ENCODE measurements at regions not wholly inside any gene's neighbourhood (a gene's known extent, or its start where the extent isn't known, plus 50 kb on each side); places are given as distances from the start of the nearest gene placed in this dataset.

DNA sequence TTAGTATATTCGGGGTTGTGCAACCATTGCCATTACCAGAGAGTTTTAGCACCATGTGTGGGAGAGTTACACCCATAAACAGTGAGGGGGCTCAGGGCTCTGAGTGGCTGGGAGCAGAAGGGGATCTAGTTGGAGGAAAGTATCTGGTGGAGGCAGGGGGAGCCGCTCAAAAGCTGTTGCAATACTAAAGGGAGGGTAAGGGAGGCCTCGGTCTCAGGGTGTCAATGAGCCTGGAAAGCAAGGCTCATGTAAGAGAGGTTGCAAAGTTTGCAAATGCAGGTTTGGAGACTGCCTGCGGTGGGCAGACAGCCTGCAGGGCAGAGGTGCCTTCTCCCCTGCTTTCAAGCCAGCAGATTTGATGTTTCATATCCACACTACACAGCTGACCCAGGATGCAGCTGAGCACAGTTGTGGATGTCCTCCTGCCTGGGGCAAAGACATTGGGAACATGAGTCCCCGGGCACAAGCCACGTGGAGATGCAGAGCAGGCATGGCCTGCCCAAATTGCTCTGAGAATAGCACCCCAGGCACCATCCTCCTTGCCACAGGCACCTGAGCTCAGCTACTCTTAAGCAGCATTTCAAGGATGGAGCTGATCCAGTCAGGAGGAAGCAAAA is 181.4 kb downstream of the TLE3 start:
- H3K27ac ChIP-seq (ENCODE audit: low read depth, low read length) = no peak overlapping the region
- H3K4me1 ChIP-seq (ENCODE audit: control insufficient read depth, low read length) = peaks cover 95% of the 10 kb centered on the region
- no peaks in the 10 kb centered on the region for H3K27me3 ChIP-seq (ENCODE audit: control insufficient read depth, low read length)
- H3K4me3 ChIP-seq (ENCODE audit: low read length) = no peak overlapping the region
- no peak for TF ChIP-seq EZH2phosphoT487 (IDR thresholded peaks at IDR 0.05; ENCODE audit: borderline replicate concordance, low read length)
- TF ChIP-seq, protein P1, sequence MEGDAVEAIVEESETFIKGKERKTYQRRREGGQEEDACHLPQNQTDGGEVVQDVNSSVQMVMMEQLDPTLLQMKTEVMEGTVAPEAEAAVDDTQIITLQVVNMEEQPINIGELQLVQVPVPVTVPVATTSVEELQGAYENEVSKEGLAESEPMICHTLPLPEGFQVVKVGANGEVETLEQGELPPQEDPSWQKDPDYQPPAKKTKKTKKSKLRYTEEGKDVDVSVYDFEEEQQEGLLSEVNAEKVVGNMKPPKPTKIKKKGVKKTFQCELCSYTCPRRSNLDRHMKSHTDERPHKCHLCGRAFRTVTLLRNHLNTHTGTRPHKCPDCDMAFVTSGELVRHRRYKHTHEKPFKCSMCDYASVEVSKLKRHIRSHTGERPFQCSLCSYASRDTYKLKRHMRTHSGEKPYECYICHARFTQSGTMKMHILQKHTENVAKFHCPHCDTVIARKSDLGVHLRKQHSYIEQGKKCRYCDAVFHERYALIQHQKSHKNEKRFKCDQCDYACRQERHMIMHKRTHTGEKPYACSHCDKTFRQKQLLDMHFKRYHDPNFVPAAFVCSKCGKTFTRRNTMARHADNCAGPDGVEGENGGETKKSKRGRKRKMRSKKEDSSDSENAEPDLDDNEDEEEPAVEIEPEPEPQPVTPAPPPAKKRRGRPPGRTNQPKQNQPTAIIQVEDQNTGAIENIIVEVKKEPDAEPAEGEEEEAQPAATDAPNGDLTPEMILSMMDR (IDR thresholded peaks at IDR 0.05; ENCODE audit: low read depth, low read length, poor library complexity, severe bottlenecking) = no peak
- H3K79me2 ChIP-seq (ENCODE audit: control insufficient read depth, low read length) = no peaks in the 10 kb centered on the region
- H3K36me3 ChIP-seq (ENCODE audit: control insufficient read depth, low read length) = no peaks in the 10 kb centered on the region
- no peaks in the 10 kb centered on the region for H4K20me1 ChIP-seq (ENCODE audit: control insufficient read depth, insufficient read depth, low read depth, low read length)
- H3F3A ChIP-seq (ENCODE audit: control insufficient read depth, insufficient read depth) = peaks cover 8% of the 10 kb centered on the region
- H3K4me2 ChIP-seq (ENCODE audit: low read length) = no peak overlapping the region
- no peaks in the 10 kb centered on the region for H3K9me2 ChIP-seq (replicated peaks; ENCODE audit: control insufficient read depth, low read length)
- no peaks in the 10 kb centered on the region for H3K9me3 ChIP-seq (ENCODE audit: control insufficient read depth, insufficient read depth, low read length)

DNA sequence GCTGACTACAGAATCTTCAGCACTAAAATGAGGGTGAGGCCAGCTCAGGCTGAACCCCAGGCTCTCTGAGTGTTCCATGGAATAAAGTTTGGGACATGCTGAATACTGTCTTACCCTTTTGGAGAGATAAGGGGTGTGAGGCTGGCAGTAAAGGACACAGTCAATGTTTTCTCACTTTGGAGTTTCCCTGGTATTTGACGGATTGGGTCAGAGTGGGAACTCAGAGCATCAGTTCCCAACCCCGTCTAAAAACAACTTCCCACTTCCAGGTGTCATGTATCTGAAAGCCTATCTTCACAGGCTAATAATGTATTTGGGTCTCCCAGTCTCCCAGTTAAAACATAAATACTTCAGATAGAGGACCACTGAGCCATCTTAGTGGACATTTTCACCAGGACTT is 180.7 kb downstream of the TLE3 start:
- Histone ChIP-seq H3K9me2 (replicated peaks; ENCODE audit: control insufficient read depth, low read length) (no peaks in the 10 kb centered on the region), H3K27me3 (ENCODE audit: control insufficient read depth, low read length) (no peaks in the 10 kb centered on the region), H3K27ac (ENCODE audit: low read depth, low read length) (no peak overlapping the region), H3K79me2 (ENCODE audit: control insufficient read depth, low read length) (no peaks in the 10 kb centered on the region), H3K4me3 (ENCODE audit: low read length) (no peak overlapping the region), H3K36me3 (ENCODE audit: control insufficient read depth, low read length) (no peaks in the 10 kb centered on the region), H3K9me3 (ENCODE audit: control insufficient read depth, insufficient read depth, low read length) (no peaks in the 10 kb centered on the region), H3F3A (ENCODE audit: control insufficient read depth, insufficient read depth) (peaks cover 15% of the 10 kb centered on the region), H3K4me2 (ENCODE audit: low read length) (no peak overlapping the region), H4K20me1 (ENCODE audit: control insufficient read depth, insufficient read depth, low read depth, low read length) (no peaks in the 10 kb centered on the region), H3K4me1 (ENCODE audit: control insufficient read depth, low read length) (peaks cover 95% of the 10 kb centered on the region)
- TF ChIP-seq EZH2phosphoT487 (IDR thresholded peaks at IDR 0.05; ENCODE audit: borderline replicate concordance, low read length) = no peak

DNA sequence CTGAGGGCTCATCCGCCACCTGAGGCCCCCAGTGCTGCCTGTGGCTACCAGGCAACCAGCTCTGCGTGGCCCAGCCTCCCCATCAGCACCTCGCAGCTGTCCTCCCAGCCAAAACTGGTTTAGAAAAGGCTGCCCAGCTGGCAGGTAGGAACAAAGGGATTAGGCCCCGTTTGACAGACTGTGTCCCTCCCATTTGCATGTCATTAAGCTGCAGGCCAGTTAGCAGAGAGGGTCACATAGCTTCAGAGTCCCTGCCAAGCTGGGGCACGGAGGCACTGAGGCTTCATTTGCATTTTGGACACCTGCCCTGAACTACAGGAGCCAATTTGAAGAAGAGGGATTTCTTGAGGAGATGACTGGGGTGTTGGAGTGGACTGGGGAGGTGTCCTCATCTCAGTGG is 177.9 kb downstream of the TLE3 start:
- Histone ChIP-seq H3K27me3 (ENCODE audit: control insufficient read depth, low read length) (no peaks in the 10 kb centered on the region), H3K4me2 (ENCODE audit: low read length) (peak overlapping the region; percentile 67), H3F3A (ENCODE audit: control insufficient read depth, insufficient read depth) (peaks cover 26% of the 10 kb centered on the region), H3K9me2 (replicated peaks; ENCODE audit: control insufficient read depth, low read length) (no peaks in the 10 kb centered on the region), H3K4me1 (ENCODE audit: control insufficient read depth, low read length) (peaks cover 85% of the 10 kb centered on the region), H3K27ac (ENCODE audit: low read depth, low read length) (peak overlapping the region; percentile 89), H3K9me3 (ENCODE audit: control insufficient read depth, insufficient read depth, low read length) (peaks cover 8% of the 10 kb centered on the region), H3K4me3 (ENCODE audit: low read length) (peak overlapping the region; percentile 43), H3K79me2 (ENCODE audit: control insufficient read depth, low read length) (no peaks in the 10 kb centered on the region), H4K20me1 (ENCODE audit: control insufficient read depth, insufficient read depth, low read depth, low read length) (no peaks in the 10 kb centered on the region), H3K36me3 (ENCODE audit: control insufficient read depth, low read length) (peaks cover 5% of the 10 kb centered on the region)
- TF ChIP-seq, protein P1 (IDR thresholded peaks at IDR 0.05; ENCODE audit: low read depth, low read length, poor library complexity, severe bottlenecking) = no peak
- TF ChIP-seq EZH2phosphoT487 (IDR thresholded peaks at IDR 0.05; ENCODE audit: borderline replicate concordance, low read length) = no peak

DNA sequence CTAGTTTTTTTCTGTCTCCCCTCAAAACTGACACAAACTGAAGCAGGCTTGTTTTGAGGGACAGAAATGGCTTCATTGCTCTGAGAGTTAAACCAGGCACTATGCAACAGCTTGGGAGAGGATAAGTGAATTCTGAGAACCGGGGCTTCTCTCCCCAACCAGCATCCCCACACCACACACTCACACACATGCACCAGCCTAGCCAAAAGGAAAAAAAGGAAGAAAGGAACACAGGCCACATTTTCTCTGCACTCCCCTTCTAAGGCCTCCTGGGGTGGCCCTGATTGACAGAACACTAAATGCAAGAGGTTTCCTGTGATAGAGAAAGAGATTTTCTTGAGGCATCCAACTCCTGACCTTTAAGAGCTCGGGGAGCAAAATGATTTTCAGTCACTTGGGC is 177.5 kb downstream of the TLE3 start:
- H3K36me3 ChIP-seq (ENCODE audit: control insufficient read depth, low read length) = peaks cover 9% of the 10 kb centered on the region
- peak overlapping the region; percentile 43 for H3K4me3 ChIP-seq (ENCODE audit: low read length)
- no peaks in the 10 kb centered on the region for H4K20me1 ChIP-seq (ENCODE audit: control insufficient read depth, insufficient read depth, low read depth, low read length)
- no peaks in the 10 kb centered on the region for H3K79me2 ChIP-seq (ENCODE audit: control insufficient read depth, low read length)
- H3K4me1 ChIP-seq (ENCODE audit: control insufficient read depth, low read length) = peaks cover 81% of the 10 kb centered on the region
- no peaks in the 10 kb centered on the region for H3K9me2 ChIP-seq (replicated peaks; ENCODE audit: control insufficient read depth, low read length)
- peak overlapping the region; percentile 89 for H3K27ac ChIP-seq (ENCODE audit: low read depth, low read length)
- H3K27me3 ChIP-seq (ENCODE audit: control insufficient read depth, low read length) = no peaks in the 10 kb centered on the region
- peak overlapping the region; percentile 67 for H3K4me2 ChIP-seq (ENCODE audit: low read length)
- TF ChIP-seq, protein P1 (IDR thresholded peaks at IDR 0.05; ENCODE audit: low read depth, low read length, poor library complexity, severe bottlenecking) = no peak
- TF ChIP-seq EZH2phosphoT487 (IDR thresholded peaks at IDR 0.05; ENCODE audit: borderline replicate concordance, low read length) = no peak
- H3K9me3 ChIP-seq (ENCODE audit: control insufficient read depth, insufficient read depth, low read length) = peaks cover 13% of the 10 kb centered on the region
- peaks cover 26% of the 10 kb centered on the region for H3F3A ChIP-seq (ENCODE audit: control insufficient read depth, insufficient read depth)

All from DOHH2 (cell line).